Activated naive CD4-positive, alpha-beta T cell treated with anti-CD3 and anti-CD28 coated beads for 36 hours (primary cell): ENCODE measurements at regions not wholly inside any gene's neighbourhood (a gene's known extent, or its start where the extent isn't known, plus 50 kb on each side); places are given as distances from the start of the nearest gene placed in this dataset.
"Not testable (repeated sequence)": the region's sequence is repeated elsewhere in the genome, so short reads cannot be mapped to it uniquely, and the experiment has no call there.

Experiments
- CTCF ChIA-PET: fragments of 350-600 bp; sonication (Branson Sonifier 250); formaldehyde crosslinking; loops from one replicate; lab custom pipeline; 2021; ENCODE audit warnings: antibody characterized with exemption; lab: Charles Lee
- DNase-seq: peaks from one replicate; pipeline ENCODE4 v3.0.0-alpha.2; 2020
- H3K27ac Mint-ChIP-seq: one replicate; pipeline ENCODE4 v1.8.0; 2021; ENCODE audit warnings: mild to moderate bottlenecking, mixed read lengths
- H3K27me3 Mint-ChIP-seq: one replicate; pipeline ENCODE4 v1.8.0; 2021; ENCODE audit warnings: low read depth, mixed read lengths
- H3K36me3 Mint-ChIP-seq: one replicate; pipeline ENCODE4 v1.8.0; 2021; ENCODE audit warnings: low read depth, mixed read lengths
- H3K4me1 Mint-ChIP-seq: one replicate; pipeline ENCODE4 v1.8.0; 2021; ENCODE audit warnings: low read depth, mixed read lengths
- H3K4me3 Mint-ChIP-seq: one replicate; pipeline ENCODE4 v1.8.0; 2021; ENCODE audit warnings: mild to moderate bottlenecking, moderate library complexity, mixed read lengths
- H3K9me3 Mint-ChIP-seq: one replicate; pipeline ENCODE4 v1.8.0; 2021; ENCODE audit warnings: mixed read lengths
- intact Hi-C: fragments of 100-400 bp; cut with micrococcal nuclease; formaldehyde crosslinking; loops from one replicate; pipeline ENCODE4 v1.15.1; 2023

DNA sequence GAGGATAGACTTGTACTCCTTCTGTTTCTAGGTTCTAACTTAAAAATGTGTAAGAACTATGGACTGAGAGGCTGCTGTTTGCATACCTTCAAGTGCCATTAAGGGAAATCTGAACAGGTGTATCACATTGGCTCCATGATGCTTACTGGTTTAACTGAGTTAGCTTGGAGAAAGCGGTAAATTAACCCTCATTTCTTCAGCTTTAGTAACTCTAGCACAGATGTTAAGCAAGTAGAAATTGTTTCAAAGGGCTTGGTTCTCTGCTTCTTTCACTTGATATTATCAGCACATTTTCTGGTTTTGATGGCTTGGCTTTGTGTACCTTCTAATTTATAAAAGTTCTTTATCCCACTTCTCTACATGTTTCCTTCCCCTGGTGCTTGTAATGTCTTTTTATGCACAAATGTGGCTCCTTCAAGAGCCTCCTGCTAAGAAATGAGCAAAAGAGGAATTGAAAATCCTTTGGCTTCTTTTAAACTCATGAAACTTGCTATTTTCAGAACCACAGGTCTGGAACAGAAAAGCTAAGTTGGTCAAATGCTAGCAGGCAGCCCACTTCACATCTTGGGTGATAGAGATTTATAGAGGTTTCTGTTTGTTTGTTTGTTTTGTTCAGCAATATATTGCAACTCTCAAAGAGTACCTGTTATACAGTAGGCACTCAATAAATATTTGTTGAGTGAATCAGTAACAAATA is 249.9 kb upstream of the THUMPD2 start:
- no peak overlapping the region for H3K4me3 Mint-ChIP-seq
- DNase-seq = no peak
- no peak overlapping the region for H3K27ac Mint-ChIP-seq
- H3K36me3 Mint-ChIP-seq = no peaks in the 10 kb centered on the region
- peaks cover 7% of the 10 kb centered on the region for H3K9me3 Mint-ChIP-seq
- peaks cover 7% of the 10 kb centered on the region for H3K4me1 Mint-ChIP-seq
- no peaks in the 10 kb centered on the region for H3K27me3 Mint-ChIP-seq
- intact Hi-C loops = no loop called here
- CTCF ChIA-PET = no interaction called here

DNA sequence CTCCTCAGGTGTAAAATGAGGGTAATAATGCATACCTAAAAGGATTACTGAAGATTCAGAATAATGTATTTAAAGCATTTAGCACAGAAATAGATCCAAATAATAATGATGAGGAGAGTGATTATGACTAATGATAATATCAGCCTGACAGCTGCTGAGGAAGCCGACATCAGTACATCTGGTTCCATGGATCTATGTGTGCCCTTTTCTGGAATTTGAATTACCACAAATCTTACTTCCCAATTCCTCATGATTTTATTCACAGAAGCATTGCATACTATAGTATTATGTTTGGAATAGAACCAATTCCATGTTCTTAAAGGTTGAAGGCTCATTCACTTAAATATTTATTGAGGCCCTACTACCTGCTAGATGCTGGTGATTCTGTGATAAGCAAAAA is 248.9 kb upstream of the THUMPD2 start:
- intact Hi-C loops = no loop called here
- Mint-ChIP-seq H3K9me3 (peaks cover 7% of the 10 kb centered on the region), H3K36me3 (no peaks in the 10 kb centered on the region), H3K4me3 (no peak overlapping the region), H3K27ac (no peak overlapping the region), H3K27me3 (no peaks in the 10 kb centered on the region), H3K4me1 (peaks cover 2% of the 10 kb centered on the region)
- DNase-seq = no peak
- CTCF ChIA-PET = no interaction called here

DNA sequence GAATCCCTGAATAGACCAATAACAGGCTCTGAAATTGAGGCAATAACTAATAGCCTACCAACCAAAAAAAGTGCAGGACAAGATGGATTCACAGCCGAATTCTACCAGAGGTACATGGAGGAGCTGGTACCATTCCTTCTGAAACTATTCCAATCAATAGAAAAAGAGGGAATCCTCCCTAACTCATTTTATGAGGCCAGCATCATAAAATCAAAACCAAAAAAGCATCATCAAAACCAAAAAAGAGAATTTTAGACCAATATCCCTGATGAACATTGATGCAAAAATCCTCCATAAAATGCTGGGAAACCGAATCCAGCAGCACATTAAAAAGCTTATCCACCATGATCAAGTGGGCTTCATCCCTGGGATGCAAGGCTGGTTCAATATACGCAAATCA is 246.2 kb upstream of the THUMPD2 start:
- H3K27ac Mint-ChIP-seq, H3K4me1 Mint-ChIP-seq, DNase-seq, H3K36me3 Mint-ChIP-seq, H3K27me3 Mint-ChIP-seq, H3K4me3 Mint-ChIP-seq, CTCF ChIA-PET, intact Hi-C loops: not testable (repeated sequence)
- peaks cover 18% of the 10 kb centered on the region for H3K9me3 Mint-ChIP-seq

DNA sequence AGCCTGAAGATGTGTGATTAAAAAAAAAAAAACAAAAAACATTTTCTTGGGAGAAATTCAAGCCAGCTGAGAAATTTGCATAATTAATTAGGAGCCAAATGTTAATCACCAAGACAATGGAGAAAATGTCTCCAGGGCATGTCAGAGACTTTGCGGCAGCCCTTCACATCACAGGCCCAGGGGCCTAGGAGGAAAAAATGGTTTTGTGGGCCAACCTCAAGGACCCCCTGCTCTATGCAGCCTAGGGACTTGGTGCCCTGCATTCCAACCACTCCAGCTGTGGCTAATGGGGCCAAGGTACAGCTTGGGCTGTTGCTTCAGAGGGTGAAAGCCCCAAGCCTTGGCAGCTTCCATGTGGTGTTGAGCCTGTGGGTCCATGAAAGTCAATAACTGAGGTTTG is 241.9 kb upstream of the THUMPD2 start:
- CTCF ChIA-PET = no interaction called here
- H3K4me3 Mint-ChIP-seq = no peak overlapping the region
- no peak overlapping the region for H3K27ac Mint-ChIP-seq
- H3K36me3 Mint-ChIP-seq = peaks cover 1% of the 10 kb centered on the region
- no peaks in the 10 kb centered on the region for H3K4me1 Mint-ChIP-seq
- DNase-seq = no peak
- H3K27me3 Mint-ChIP-seq = no peaks in the 10 kb centered on the region
- peaks cover 20% of the 10 kb centered on the region for H3K9me3 Mint-ChIP-seq
- intact Hi-C loops = no loop called here

DNA sequence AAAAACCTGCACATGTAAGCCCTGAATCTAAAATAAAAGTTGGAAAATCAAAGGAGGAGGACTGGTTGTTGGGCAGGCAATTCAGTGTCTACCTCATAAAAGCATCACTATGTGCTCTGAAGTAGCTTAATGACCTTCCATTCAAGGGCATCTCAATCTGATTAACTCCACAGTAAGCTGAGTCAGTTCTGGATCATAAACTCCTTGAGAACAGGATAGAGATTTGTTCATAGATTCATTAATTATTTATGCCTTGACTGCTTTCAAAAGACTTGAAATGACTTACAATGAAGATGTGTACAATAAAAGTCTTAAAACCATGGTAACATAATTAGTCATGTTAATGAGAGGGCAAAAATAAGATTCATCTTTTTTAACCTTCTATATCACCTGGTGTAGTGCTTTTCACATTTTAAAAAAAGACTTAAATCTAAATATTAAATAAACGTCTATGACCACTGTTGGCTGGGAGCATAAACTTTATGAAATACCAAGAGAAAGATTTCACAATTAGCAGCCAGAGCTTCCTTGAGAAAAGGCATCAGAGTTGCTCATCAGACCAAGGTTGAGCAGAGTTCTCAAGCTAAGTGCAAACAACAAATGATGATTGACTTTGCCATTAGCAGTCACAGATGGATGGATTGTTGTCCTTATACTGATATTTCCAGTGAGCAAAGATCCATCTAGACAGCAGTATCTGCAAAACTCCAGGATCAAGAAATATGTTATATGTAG is 237.3 kb upstream of the THUMPD2 start:
- Mint-ChIP-seq H3K4me1 (no peaks in the 10 kb centered on the region), H3K27me3 (no peaks in the 10 kb centered on the region), H3K36me3 (peaks cover 4% of the 10 kb centered on the region)

DNA sequence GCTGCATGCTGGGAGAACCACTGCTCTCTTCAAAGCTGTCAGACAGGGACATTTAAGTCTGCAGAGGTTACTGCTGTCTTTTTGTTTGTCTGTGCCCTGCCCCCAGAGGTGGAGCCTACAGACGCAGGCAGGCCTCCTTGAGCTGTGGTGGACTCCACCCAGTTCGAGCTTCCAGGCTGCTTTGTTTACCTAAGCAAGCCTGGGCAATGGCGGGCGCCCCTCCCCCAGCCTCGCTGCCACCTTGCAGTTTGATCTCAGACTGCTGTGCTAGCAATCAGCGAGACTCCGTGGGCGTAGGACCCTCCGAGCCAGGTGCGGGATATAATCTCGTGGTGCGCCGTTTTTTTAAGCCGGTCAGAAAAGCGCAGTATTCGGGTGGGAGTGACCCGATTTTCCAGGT is 234.9 kb upstream of the THUMPD2 start:
- CTCF ChIA-PET, H3K27ac Mint-ChIP-seq, H3K4me3 Mint-ChIP-seq, H3K27me3 Mint-ChIP-seq, DNase-seq, H3K4me1 Mint-ChIP-seq, intact Hi-C loops, H3K9me3 Mint-ChIP-seq, H3K36me3 Mint-ChIP-seq: not testable (repeated sequence)

More for the DNA sequence above, 237.3 kb upstream of the THUMPD2 start:
- intact Hi-C loops = no loop called here
- CTCF ChIA-PET = no interaction called here
- no peak for DNase-seq
- no peak overlapping the region for H3K27ac Mint-ChIP-seq
- peaks cover 23% of the 10 kb centered on the region for H3K9me3 Mint-ChIP-seq
- no peak overlapping the region for H3K4me3 Mint-ChIP-seq

DNA sequence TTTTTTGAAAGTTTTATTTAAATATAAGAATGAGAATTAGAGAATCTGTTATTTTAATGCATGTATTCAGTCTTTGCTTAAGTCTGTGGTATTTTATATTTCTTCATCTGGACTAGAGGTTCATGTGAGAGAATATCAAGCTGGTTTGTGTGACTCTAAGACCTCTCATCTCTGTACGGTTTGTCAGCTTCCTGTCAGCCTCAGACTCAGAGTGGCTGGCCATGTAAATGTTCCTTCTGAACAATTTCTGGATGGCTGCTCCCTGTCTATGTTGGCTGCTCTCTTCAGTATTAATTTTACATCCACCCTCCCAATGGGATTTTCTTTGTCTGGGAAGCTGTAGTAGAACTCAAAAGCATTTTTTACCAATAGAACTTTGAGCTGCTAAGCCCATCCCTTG is 225.3 kb upstream of the THUMPD2 start:
- Mint-ChIP-seq H3K4me1 (no peaks in the 10 kb centered on the region), H3K27ac (no peak overlapping the region), H3K4me3 (no peak overlapping the region), H3K27me3 (no peaks in the 10 kb centered on the region), H3K36me3 (no peaks in the 10 kb centered on the region), H3K9me3 (peaks cover 1% of the 10 kb centered on the region)
- intact Hi-C loops = no loop called here
- CTCF ChIA-PET = no interaction called here
- no peak for DNase-seq

DNA sequence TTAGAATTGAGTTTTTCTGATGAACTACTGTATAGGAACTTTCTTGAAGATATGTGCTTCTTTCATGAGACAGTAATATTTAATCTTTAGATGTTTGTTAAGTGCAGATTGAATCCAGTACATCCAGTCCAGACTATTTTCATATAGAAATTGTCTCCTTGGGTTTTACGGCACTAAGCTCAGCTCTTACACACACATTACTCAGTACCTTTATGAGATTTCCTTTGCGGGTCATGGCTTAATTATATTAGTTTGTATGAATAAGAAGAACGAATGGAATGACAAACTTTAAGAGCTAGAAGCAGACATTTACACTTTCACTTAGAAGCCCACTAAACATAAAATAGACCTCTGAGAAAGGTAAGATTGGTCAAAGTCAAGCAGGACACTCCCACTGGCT is 223.3 kb upstream of the THUMPD2 start:
- H3K36me3 Mint-ChIP-seq = no peaks in the 10 kb centered on the region
- no peaks in the 10 kb centered on the region for H3K9me3 Mint-ChIP-seq
- H3K4me1 Mint-ChIP-seq = no peaks in the 10 kb centered on the region
- no peak for DNase-seq
- no peak overlapping the region for H3K4me3 Mint-ChIP-seq
- CTCF ChIA-PET = no interaction called here
- no peaks in the 10 kb centered on the region for H3K27me3 Mint-ChIP-seq
- intact Hi-C loops = no loop called here
- no peak overlapping the region for H3K27ac Mint-ChIP-seq

DNA sequence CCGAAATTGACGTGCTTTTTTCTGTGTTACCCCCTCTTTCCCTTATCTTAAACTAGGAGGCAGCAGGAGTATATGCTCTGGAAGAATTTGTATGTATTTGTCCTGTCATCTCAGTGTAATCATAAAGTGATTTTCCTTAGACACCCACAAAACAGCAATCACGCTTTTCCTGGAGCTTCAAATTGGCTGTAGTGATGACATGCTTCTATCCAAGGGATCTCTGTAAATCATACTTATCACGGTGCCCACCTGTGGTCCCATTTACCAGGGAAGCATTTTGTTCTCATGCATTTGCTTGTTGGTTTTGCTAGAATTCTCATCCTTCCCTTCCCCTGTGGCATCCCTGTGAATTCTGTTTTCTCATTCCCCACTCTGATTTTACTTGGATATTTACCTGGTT is 220.8 kb upstream of the THUMPD2 start:
- CTCF ChIA-PET = interaction anchor here (1.8 kb wide), 1 partner anchor 24 kb away, joined by 4 read pairs; no protein-coding TSS in a partner anchor
- no peak for DNase-seq
- Mint-ChIP-seq H3K27ac (no peak overlapping the region), H3K4me3 (no peak overlapping the region), H3K4me1 (peaks cover 8% of the 10 kb centered on the region), H3K36me3 (no peaks in the 10 kb centered on the region), H3K9me3 (no peaks in the 10 kb centered on the region), H3K27me3 (no peaks in the 10 kb centered on the region)
- intact Hi-C loops = loop anchor here (5.0 kb wide), 1 partner anchor 83 kb away; no protein-coding TSS in a partner anchor

DNA sequence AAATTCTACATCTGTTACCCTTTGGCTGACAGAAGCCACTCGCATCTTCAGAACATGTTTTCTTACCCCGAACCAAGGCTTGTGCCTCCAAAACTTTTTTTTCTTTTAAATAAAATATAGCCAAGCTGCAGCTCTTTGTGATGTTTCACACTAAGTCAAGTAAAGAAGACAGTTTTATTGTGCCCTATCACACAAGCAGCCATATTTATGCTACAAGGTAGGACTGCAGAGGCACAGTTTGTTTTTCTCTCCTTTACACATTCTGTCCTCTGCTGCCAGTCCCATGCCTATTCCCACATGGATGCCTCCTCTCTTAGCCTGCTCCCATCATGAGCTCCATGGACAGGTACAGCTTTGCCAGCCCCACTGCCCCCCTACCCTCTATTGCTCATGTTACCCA is 219.6 kb upstream of the THUMPD2 start:
- Mint-ChIP-seq H3K27me3 (no peaks in the 10 kb centered on the region), H3K9me3 (no peaks in the 10 kb centered on the region), H3K27ac (no peak overlapping the region), H3K36me3 (no peaks in the 10 kb centered on the region), H3K4me3 (no peak overlapping the region), H3K4me1 (peaks cover 8% of the 10 kb centered on the region)
- DNase-seq = no peak
- CTCF ChIA-PET = interaction anchor here (1.8 kb wide), 1 partner anchor 23 kb away, joined by 4 read pairs; no protein-coding TSS in a partner anchor
- intact Hi-C loops = loop anchor here (5.0 kb wide), 1 partner anchor 81 kb away; no protein-coding TSS in a partner anchor

DNA sequence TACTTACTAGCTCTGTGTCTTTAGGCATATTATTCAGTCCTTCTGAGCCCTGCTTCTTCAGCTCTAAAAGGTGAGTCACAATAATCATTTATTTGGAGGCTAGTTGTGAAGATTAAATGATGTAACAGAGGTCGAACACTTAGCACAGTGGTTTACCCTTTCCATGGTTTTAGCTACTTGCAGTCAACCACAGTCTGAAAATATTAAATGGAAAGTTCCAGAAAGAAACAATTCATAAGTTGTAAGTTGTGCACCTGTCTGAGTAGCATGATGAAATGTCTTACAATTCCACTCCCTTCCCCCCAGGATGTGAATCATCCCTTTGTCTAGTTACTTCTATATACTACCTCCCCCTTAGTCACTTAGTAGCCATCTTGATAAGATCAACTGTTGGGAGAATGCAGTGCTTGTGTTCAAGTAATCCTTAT is 217.6 kb upstream of the THUMPD2 start:
- no peaks in the 10 kb centered on the region for H3K27me3 Mint-ChIP-seq
- peak; percentile 28 for DNase-seq
- H3K9me3 Mint-ChIP-seq = no peaks in the 10 kb centered on the region
- intact Hi-C loops = loop anchor here (1.0 to 5.0 kb wide), 3 partner anchors 37 to 79 kb away; no protein-coding TSS in a partner anchor
- no peaks in the 10 kb centered on the region for H3K36me3 Mint-ChIP-seq
- CTCF ChIA-PET = interaction anchor here (0.5 kb wide), 1 partner anchor 241 kb away, joined by 3 read pairs; no protein-coding TSS in a partner anchor
- no peak overlapping the region for H3K4me3 Mint-ChIP-seq
- peaks cover 8% of the 10 kb centered on the region for H3K4me1 Mint-ChIP-seq
- H3K27ac Mint-ChIP-seq = peak overlapping the region; percentile 73

DNA sequence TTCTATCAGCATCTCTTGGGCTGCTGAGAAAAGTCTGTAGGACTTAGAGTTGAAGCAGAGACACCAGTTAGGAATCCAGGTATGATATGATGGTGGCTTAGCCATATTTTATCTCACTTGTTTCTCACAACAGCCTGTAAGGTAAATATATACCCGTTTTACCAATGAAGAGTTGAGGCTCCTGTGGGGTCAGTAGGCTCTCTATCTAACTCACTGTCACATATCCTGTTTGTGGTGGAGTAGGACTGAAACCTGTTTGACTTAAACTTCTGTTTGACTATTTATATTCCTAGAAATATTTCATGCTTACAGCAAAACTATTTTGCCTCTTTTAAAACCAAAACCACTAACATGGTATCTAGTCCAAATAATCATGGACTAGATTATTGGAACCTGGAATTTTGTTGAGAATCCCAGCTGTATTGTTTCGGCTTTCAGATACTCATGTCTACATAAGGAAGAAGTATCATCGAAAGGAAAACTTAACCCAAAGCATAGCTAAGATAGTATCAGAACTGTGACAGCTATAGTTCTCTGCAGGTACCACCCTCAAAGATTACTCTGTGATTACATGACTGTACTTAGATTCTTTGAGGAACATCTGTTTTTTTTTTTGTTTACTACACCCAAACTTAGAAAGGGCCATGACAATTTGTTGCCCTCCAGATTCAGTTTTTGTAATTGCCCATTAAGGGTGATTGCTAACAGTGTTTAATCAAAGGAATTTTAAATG is 216.1 kb upstream of the THUMPD2 start:
- H3K27ac Mint-ChIP-seq = peak overlapping the region; percentile 73
- CTCF ChIA-PET = no interaction called here

More for the DNA sequence above, 216.1 kb upstream of the THUMPD2 start:
- Mint-ChIP-seq H3K4me1 (peaks cover 8% of the 10 kb centered on the region), H3K4me3 (no peak overlapping the region), H3K36me3 (no peaks in the 10 kb centered on the region), H3K27me3 (no peaks in the 10 kb centered on the region), H3K9me3 (no peaks in the 10 kb centered on the region)
- intact Hi-C loops = loop anchor here (5.0 kb wide), 1 partner anchor 78 kb away; no protein-coding TSS in a partner anchor
- no peak for DNase-seq
